ENCODE measurements at regions not wholly inside any gene's neighbourhood (a gene's known extent, or its start where the extent isn't known, plus 50 kb on each side); places are given as distances from the start of the nearest gene placed in this dataset.

GRCh38 chr18:61637319-61637718 lies 255.5 kb downstream of the RNF152 start:
- no peak for ATAC-seq
- no peak for TF ChIP-seq ZC3H10 (CRISPR knock-in tag; IDR thresholded peaks at IDR 0.05)
- TF ChIP-seq ZFP3 (CRISPR knock-in tag; IDR thresholded peaks at IDR 0.05): no peak
- TF ChIP-seq ESRRG (CRISPR knock-in tag; IDR thresholded peaks at IDR 0.05): no peak
- TF ChIP-seq PATZ1 (CRISPR knock-in tag; IDR thresholded peaks at IDR 0.05; ENCODE audit: borderline replicate concordance): no peak
- TF ChIP-seq ISL1 (CRISPR knock-in tag; IDR thresholded peaks at IDR 0.05): no peak
- TF ChIP-seq CREB5 (CRISPR knock-in tag; IDR thresholded peaks at IDR 0.05; ENCODE audit: low read depth): no peak
- no peak for TF ChIP-seq TSHZ2 (CRISPR knock-in tag; IDR thresholded peaks at IDR 0.05)
- TF ChIP-seq SNAI2 (CRISPR knock-in tag; IDR thresholded peaks at IDR 0.05): no peak
- TF ChIP-seq GLIS3 (CRISPR knock-in tag; IDR thresholded peaks at IDR 0.05): no peak
- no peak for TF ChIP-seq ZFP30 (CRISPR knock-in tag; IDR thresholded peaks at IDR 0.05)
- no peak for TF ChIP-seq PPARA (CRISPR knock-in tag; IDR thresholded peaks at IDR 0.05; ENCODE audit: borderline replicate concordance)

GRCh38 chr18:61635901-61636528 lies 256.8 kb downstream of the RNF152 start:
- ATAC-seq: peak; percentile 93
- no peak for TF ChIP-seq SNAI2 (CRISPR knock-in tag; IDR thresholded peaks at IDR 0.05)
- TF ChIP-seq ZC3H10 (CRISPR knock-in tag; IDR thresholded peaks at IDR 0.05): no peak
- no peak for TF ChIP-seq ZNF70 (CRISPR knock-in tag; IDR thresholded peaks at IDR 0.05)
- no peak for TF ChIP-seq ZFP30 (CRISPR knock-in tag; IDR thresholded peaks at IDR 0.05)
- no peak for TF ChIP-seq POU6F1 (CRISPR knock-in tag; IDR thresholded peaks at IDR 0.05; ENCODE audit: borderline replicate concordance, low read depth)
- TF ChIP-seq CSRNP3 (CRISPR knock-in tag; IDR thresholded peaks at IDR 0.05): no peak
- no peak for TF ChIP-seq ZNF8 (CRISPR knock-in tag; IDR thresholded peaks at IDR 0.05)
- no peak for TF ChIP-seq ISL1 (CRISPR knock-in tag; IDR thresholded peaks at IDR 0.05)
- no peak for TF ChIP-seq CREB5 (CRISPR knock-in tag; IDR thresholded peaks at IDR 0.05; ENCODE audit: low read depth)
- TF ChIP-seq ZNF565 (CRISPR knock-in tag; conservative IDR thresholded peaks at IDR 0.05; ENCODE audit: low read depth): no peak
- no peak for TF ChIP-seq TSHZ2 (CRISPR knock-in tag; IDR thresholded peaks at IDR 0.05)
- TF ChIP-seq ESRRG (CRISPR knock-in tag; IDR thresholded peaks at IDR 0.05): no peak
- TF ChIP-seq TCF4 (CRISPR knock-in tag; IDR thresholded peaks at IDR 0.05; ENCODE audit: borderline replicate concordance): no peak
- no peak for TF ChIP-seq CSDC2 (CRISPR knock-in tag; IDR thresholded peaks at IDR 0.05)
- TF ChIP-seq OSR1 (CRISPR knock-in tag; IDR thresholded peaks at IDR 0.05): no peak
- no peak for TF ChIP-seq BACH2 (CRISPR knock-in tag; IDR thresholded peaks at IDR 0.05; ENCODE audit: borderline replicate concordance)
- no peak for TF ChIP-seq ZFP3 (CRISPR knock-in tag; IDR thresholded peaks at IDR 0.05)
- no peak for TF ChIP-seq PPARA (CRISPR knock-in tag; IDR thresholded peaks at IDR 0.05; ENCODE audit: borderline replicate concordance)
- TF ChIP-seq GLIS3 (CRISPR knock-in tag; IDR thresholded peaks at IDR 0.05): no peak
- TF ChIP-seq PATZ1 (CRISPR knock-in tag; IDR thresholded peaks at IDR 0.05; ENCODE audit: borderline replicate concordance): no peak
